H1 (cell line): ENCODE measurements at regions not wholly inside any gene's neighbourhood (a gene's known extent, or its start where the extent isn't known, plus 50 kb on each side); places are given as distances from the start of the nearest gene placed in this dataset.

Experiments used
- CEBPB ChIP-seq: IDR thresholded peaks from 2 replicates; pipeline ENCODE4 v1.6.1; 2012; ENCODE audit warnings: low read depth, low read length
- CREB1 ChIP-seq: IDR thresholded peaks from 2 replicates; pipeline ENCODE4 v1.6.1; 2012; ENCODE audit warnings: inconsistent platforms
- MAFK ChIP-seq: IDR thresholded peaks from 2 replicates; pipeline ENCODE4 v1.6.1; 2012; ENCODE audit warnings: low read depth, mild to moderate bottlenecking, improper control_type of control experiment, low read length
- POU5F1 ChIP-seq: IDR thresholded peaks from 2 replicates; pipeline ENCODE4 v1.6.1; 2011; ENCODE audit warnings: low read depth, mild to moderate bottlenecking, low read length, moderate library complexity
- TEAD4 ChIP-seq: IDR thresholded peaks from 2 replicates; pipeline ENCODE4 v1.6.1; 2012; ENCODE audit warnings: low read depth, low read length, inconsistent platforms, mixed read lengths
- USF2 ChIP-seq: IDR thresholded peaks from 2 replicates; pipeline ENCODE4 v1.6.1; 2011; ENCODE audit warnings: low read length, improper control_type of control experiment

DNA sequence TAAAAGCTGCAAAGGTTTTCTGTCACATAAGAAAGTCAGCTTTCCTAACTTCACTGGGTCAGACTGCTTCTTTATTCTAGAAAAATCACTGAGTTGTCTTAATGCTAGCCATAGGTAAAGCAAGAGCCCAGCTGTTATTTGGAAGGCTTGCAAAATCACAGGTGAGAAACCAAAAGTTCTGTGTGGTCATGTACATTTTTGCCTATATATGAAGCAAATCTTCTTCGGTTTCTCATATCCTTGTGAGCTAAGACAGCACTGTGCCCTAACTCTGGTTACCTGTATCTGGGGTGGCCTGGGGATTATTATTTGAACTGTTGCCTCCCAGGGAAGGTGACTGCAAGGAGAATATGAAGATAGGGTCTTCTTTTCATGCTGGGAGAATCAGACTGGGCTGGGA, 444.9 kb upstream of the CLINT1 start (continued):
- no peak for TF ChIP-seq TEAD4
- no peak for TF ChIP-seq USF2
- TF ChIP-seq MAFK = no peak
- no peak for TF ChIP-seq CREB1
- TF ChIP-seq CEBPB = no peak
- TF ChIP-seq POU5F1 = no peak
